MM.1S (cell line): ENCODE measurements at regions not wholly inside any gene's neighbourhood (a gene's known extent, or its start where the extent isn't known, plus 50 kb on each side); places are given as distances from the start of the nearest gene placed in this dataset.

ENCODE experiments used
- EZH2 ChIP-seq: fragments of 300-600 bp; sonication (generic); optimal IDR thresholded peaks from 2 replicates; pipeline ENCODE3; 2017; ENCODE audit warnings: low read depth, mild to moderate bottlenecking, antibody characterized with exemption, low read length, mixed read lengths
- TF ChIP-seq, protein P1 (sequence below): fragments of 300-600 bp; sonication (generic); IDR thresholded peaks from 2 replicates; pipeline ENCODE4 v1.5.1; 2016; ENCODE audit warnings: antibody characterized with exemption, low read length, mixed read lengths

DNA sequence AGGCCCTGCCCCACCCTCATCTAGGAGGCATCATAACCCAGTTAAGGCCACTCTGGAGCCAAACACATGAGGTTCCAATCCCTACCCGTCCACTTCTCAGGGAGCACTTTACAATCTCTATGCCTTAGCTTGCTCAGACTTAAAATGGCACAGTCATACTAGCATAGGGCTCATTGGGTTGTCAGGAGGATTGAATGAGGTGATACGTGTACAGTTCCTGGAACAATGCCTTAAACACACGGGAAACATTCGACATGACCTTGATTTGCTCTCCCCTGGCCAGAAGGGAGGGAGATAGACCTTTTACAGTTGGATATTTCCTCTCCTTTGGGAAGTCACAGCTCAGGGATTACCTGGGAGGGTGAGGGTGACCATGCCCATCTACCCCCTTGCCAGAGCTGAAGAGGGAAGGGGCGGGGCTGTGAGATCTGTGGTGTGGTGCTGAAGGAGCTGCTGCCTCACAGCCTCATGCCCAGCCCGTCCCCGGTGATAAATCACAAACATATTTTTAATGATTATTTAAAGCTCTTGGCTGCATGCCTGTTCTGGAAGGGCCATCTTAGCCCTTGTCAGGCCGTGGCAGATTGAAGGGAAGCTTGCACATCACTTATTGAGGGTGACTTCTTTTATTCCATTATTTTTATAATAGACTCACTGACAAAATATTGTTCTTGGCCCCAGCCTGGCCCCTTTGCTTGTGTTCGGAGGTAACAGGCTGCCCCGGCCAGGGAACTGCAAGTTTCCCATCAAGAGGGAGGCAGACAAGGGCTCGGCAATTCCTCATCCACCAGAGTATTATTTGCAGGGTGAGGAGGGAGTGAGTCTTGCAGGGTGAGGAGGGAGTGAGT, 83.4 kb downstream of the FOXD2 start:
- TF ChIP-seq, protein P1, sequence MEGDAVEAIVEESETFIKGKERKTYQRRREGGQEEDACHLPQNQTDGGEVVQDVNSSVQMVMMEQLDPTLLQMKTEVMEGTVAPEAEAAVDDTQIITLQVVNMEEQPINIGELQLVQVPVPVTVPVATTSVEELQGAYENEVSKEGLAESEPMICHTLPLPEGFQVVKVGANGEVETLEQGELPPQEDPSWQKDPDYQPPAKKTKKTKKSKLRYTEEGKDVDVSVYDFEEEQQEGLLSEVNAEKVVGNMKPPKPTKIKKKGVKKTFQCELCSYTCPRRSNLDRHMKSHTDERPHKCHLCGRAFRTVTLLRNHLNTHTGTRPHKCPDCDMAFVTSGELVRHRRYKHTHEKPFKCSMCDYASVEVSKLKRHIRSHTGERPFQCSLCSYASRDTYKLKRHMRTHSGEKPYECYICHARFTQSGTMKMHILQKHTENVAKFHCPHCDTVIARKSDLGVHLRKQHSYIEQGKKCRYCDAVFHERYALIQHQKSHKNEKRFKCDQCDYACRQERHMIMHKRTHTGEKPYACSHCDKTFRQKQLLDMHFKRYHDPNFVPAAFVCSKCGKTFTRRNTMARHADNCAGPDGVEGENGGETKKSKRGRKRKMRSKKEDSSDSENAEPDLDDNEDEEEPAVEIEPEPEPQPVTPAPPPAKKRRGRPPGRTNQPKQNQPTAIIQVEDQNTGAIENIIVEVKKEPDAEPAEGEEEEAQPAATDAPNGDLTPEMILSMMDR: no peak
- TF ChIP-seq EZH2: no peak
